Neutrophil (primary cell): ENCODE measurements at regions not wholly inside any gene's neighbourhood (a gene's known extent, or its start where the extent isn't known, plus 50 kb on each side); places are given as distances from the start of the nearest gene placed in this dataset.

ENCODE experiments used
- H3K27ac ChIP-seq: fragments of 200-600 bp; sonication (generic); 2 replicates; pipeline ENCODE4 v1.5.1; 2016; ENCODE audit warnings: mild to moderate bottlenecking, moderate library complexity
- H3K27me3 ChIP-seq: fragments of 200-600 bp; sonication (generic); 2 replicates; pipeline ENCODE4 v1.6.0; 2016; ENCODE audit warnings: mild to moderate bottlenecking
- H3K36me3 ChIP-seq: fragments of 200-600 bp; sonication (generic); 2 replicates; pipeline ENCODE4 v1.5.1; 2017
- H3K4me1 ChIP-seq, 2 experiments: fragments of 200-600 bp in 1 of 2; sonication (generic) in 1 of 2; 1 replicate in 1 of 2; 2 replicates in 1 of 2; pipeline versions ENCODE4 v1.5.1 to v1.6.1; 2013 to 2016; ENCODE audit warnings: low read depth in 1 of 2, low read length in 1 of 2, mild to moderate bottlenecking in 1 of 2, moderate library complexity in 1 of 2; ENCODE audit not compliant: control insufficient read depth in 1 of 2, insufficient read depth in 1 of 2
- H3K4me3 ChIP-seq, 2 experiments: fragments of 200-600 bp in 1 of 2; sonication (generic) in 1 of 2; 1 replicate in 1 of 2; 2 replicates in 1 of 2; pipeline ENCODE4 v1.5.1; 2013 to 2016; ENCODE audit warnings: low read depth in 1 of 2, low read length in 1 of 2, mild to moderate bottlenecking in 1 of 2, moderate library complexity in 1 of 2
- H3K9me3 ChIP-seq: fragments of 200-600 bp; sonication (generic); 2 replicates; pipeline ENCODE4 v1.5.1; 2016
- TF ChIP-seq, protein P1 (sequence below): fragments of 200-600 bp; sonication (generic); IDR thresholded peaks from 2 replicates; pipeline ENCODE4 v1.5.1; 2016; ENCODE audit warnings: antibody characterized with exemption

DNA sequence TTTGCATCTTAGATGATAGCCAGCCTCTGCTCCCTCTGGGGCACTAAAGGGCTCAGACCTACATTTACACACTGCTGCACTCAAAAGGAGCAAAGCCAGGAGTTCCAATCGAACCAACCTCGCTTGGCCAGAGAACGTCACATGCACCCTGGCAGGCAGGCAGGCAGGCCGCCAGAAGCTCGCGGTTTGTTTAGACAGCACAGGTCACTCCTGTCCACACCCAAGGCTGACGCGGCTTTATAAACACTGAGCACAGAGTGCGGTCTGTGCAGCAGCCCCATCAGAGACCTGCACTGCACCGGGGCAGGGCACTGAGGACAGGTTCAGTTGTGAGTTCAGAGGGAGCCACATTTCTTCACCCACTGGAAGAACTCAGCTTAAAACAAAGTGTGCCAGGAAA, 143.9 kb downstream of the BCOR start:
- Histone ChIP-seq H3K4me1 (peaks cover 15 to 22% of the 10 kb centered on the region in 2 experiments), H3K27ac (no peak overlapping the region), H3K27me3 (no peaks in the 10 kb centered on the region)

DNA sequence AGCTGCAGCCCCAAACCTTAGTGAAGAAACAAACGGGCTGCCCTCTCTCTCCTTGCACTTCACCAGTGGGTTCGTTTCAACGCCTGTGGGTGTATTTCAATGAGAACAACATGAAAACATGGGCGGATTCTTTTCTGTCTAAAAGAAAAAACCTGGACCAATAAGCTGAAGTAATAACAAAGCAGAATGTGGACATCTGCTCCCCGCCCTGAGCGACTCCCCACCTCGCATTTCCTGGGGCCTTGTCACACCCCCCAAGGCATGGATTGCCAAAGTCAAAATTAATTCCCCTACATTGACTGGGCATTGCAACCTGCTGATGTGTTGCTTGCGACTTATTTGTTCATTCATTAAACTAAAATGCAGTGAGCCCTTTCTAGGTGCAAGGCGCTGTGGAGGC, 142.9 kb downstream of the BCOR start:
- Histone ChIP-seq H3K4me3 (no peak overlapping the region), H3K36me3 (no peaks in the 10 kb centered on the region), H3K4me1 (peaks cover 9 to 14% of the 10 kb centered on the region in 2 experiments), H3K9me3 (no peaks in the 10 kb centered on the region), H3K27ac (no peak overlapping the region), H3K27me3 (no peaks in the 10 kb centered on the region)
- TF ChIP-seq, protein P1, sequence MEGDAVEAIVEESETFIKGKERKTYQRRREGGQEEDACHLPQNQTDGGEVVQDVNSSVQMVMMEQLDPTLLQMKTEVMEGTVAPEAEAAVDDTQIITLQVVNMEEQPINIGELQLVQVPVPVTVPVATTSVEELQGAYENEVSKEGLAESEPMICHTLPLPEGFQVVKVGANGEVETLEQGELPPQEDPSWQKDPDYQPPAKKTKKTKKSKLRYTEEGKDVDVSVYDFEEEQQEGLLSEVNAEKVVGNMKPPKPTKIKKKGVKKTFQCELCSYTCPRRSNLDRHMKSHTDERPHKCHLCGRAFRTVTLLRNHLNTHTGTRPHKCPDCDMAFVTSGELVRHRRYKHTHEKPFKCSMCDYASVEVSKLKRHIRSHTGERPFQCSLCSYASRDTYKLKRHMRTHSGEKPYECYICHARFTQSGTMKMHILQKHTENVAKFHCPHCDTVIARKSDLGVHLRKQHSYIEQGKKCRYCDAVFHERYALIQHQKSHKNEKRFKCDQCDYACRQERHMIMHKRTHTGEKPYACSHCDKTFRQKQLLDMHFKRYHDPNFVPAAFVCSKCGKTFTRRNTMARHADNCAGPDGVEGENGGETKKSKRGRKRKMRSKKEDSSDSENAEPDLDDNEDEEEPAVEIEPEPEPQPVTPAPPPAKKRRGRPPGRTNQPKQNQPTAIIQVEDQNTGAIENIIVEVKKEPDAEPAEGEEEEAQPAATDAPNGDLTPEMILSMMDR, result no peak

More for the DNA sequence above, 143.9 kb downstream of the BCOR start:
- no peak overlapping the region for H3K4me3 ChIP-seq
- no peaks in the 10 kb centered on the region for H3K9me3 ChIP-seq
- no peaks in the 10 kb centered on the region for H3K36me3 ChIP-seq
- TF ChIP-seq, protein P1, result no peak

DNA sequence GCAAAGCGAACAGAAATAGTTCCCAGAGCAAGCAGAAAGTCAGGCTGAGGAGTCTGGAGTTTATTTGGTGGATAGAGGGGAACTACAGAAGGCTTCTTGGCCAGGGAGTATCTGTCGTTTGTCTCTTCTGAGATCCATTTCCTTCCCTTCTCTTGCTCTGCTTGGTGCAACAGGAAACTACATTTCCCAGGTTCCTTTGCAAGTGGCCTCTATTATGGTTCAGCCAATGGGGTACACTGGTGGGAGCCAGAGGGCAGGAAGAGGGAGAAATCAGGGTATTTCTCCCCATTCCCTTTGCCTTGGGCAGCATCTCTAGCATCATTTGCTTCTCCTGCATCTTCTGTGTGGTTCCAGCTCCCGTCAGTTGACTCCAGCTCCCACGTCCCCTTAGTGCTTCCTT, 142.1 kb downstream of the BCOR start:
- no peaks in the 10 kb centered on the region for H3K36me3 ChIP-seq
- no peak overlapping the region for H3K27ac ChIP-seq
- H3K4me3 ChIP-seq, result no peak overlapping the region
- no peaks in the 10 kb centered on the region for H3K9me3 ChIP-seq
- H3K4me1 ChIP-seq, result peaks cover 9 to 14% of the 10 kb centered on the region in 2 experiments
- TF ChIP-seq, protein P1, result no peak
- H3K27me3 ChIP-seq, result no peaks in the 10 kb centered on the region

DNA sequence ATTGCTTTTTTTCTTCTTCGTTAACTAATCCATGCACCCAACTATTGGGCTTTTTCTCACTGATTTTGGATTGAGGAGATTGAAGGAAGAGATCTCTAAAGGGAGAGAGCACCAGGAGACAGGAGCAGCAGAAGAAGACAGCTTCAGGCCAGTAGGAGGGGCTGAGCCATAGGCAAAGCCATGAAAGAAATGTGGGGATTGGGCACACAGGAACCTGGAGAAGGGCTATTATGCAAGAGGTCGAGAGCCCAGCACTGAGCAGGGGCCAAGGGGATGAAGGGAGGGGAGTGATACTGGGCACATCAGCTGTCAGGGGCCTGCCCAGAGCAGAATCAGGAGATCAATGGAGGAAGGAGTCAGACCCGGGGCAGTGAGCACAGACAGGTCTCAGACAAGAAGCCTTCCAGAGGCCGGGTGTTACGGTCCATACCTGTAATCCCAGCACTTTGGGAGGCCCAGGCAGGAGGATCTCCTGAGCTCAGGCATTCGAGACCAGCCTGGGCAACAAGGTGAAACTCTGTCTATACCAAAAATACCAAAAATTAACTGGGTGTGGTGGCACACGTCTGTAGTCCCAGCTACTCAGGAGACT, 140.9 kb downstream of the BCOR start:
- Histone ChIP-seq H3K27ac (no peak overlapping the region), H3K4me1 (peaks cover 9 to 14% of the 10 kb centered on the region in 2 experiments)
- TF ChIP-seq, protein P1, result no peak

DNA sequence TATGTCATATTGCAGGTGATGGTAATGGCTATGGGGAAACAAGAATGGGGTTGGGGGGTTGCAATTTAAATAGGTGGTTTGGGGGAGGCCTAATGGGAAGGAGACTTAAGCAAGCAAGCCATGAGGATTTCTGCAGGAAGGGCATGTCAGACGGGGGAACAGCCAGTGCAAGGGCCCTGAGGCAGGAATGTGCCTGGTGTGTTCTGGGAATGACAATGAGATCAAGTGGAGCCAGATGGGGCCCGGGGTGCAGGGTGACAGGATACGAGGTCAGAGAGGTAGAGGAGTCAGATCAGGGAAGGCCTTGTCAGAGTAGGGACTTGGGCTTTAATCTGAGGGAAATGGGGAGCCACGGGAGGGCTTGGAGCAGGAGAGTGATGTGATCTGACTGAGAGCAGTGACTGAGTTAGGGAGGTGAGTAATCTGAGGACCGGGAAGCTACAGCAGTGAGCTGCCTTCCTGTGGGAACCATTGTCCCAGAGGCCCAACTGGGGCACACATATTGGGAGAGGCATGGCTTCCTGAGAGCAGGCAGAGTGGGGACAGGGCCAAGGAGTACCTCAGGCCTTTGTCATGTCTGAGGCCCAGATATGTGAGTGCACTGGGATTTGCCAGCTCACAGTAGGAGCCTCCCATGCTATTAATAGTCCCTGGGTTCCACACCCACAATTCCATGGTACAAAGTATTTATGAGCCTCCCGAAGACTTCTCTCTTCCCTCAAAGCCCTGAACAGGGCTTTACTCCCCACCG, 139.8 kb downstream of the BCOR start:
- H3K4me3 ChIP-seq, result no peak overlapping the region
- peaks cover 9 to 14% of the 10 kb centered on the region in 2 experiments for H3K4me1 ChIP-seq
- H3K36me3 ChIP-seq, result no peaks in the 10 kb centered on the region
- no peak overlapping the region for H3K27ac ChIP-seq
- H3K9me3 ChIP-seq, result no peaks in the 10 kb centered on the region
- no peaks in the 10 kb centered on the region for H3K27me3 ChIP-seq
- TF ChIP-seq, protein P1, result no peak

More for the DNA sequence above, 140.9 kb downstream of the BCOR start:
- H3K27me3 ChIP-seq, result no peaks in the 10 kb centered on the region
- no peak overlapping the region for H3K4me3 ChIP-seq
- no peaks in the 10 kb centered on the region for H3K36me3 ChIP-seq
- H3K9me3 ChIP-seq, result no peaks in the 10 kb centered on the region
